HG03095 (cell line): ENCODE measurements at regions not wholly inside any gene's neighbourhood (a gene's known extent, or its start where the extent isn't known, plus 50 kb on each side); places are given as distances from the start of the nearest gene placed in this dataset.

Experiments
- ATAC-seq: cut with Tn5 transposase; IDR thresholded peaks from one replicate; pipeline ENCODE4 v1.9.1; 2021; ENCODE audit warnings: moderate library complexity; ENCODE audit not compliant: unreplicated experiment

DNA sequence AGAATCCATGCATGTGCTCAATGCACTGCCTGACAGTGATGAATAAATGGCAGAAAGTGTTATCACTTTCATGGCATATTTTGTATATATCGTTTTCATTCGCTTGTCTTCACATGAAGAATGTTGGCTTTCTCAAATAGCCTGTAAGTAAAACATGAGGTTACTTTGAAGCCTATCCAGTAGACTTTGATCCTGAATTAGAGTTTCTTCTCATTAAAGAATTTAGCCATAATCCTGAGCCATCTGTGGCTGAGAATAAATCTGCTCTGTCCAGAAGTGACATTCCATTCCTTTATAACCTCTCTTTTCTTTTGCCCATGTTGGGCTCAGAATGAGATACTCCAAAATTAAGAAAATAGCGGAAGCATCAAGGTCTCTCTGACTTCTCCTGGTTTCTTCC, 1071.7 kb upstream of the TENM4 start:
- no peak for ATAC-seq

DNA sequence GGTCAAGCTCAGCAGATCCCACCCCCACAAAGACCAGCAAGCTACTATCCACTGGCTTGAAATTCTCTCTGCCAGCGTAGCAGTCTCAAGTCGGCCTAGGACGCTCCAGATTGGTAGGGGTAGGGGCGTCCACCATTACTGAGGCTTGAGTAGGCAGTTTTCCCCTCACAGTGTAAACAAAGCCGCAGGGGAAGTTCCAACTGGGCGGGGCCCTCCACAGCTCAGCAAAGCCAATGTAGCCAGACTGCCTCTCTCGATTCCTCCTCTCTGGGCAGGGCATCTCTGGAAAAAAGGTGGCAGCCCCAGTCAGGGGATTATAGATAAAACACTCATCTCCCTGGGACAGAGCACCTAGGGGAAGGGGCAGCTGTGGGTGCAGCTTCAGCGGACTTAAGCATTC, 1064.9 kb upstream of the TENM4 start:
- ATAC-seq = no peak

DNA sequence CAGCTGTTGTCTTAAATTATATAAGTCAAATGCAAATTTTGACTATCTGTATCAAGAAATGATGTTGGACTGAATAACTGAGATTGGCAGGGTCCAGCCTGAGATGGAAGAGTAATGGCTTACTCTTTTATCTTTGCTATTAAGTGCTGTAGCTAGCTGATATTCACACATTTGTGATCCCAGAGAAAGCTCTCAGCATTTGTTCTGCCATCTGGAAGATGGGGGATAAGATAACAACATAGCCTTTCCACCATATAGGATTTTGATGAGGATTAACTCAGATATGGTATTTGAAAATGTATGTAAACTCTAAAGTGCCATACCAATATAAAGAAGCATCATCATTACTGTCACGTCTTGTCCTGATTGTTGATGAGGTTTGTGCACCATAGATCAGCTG, 1063.2 kb upstream of the TENM4 start:
- ATAC-seq = no peak

DNA sequence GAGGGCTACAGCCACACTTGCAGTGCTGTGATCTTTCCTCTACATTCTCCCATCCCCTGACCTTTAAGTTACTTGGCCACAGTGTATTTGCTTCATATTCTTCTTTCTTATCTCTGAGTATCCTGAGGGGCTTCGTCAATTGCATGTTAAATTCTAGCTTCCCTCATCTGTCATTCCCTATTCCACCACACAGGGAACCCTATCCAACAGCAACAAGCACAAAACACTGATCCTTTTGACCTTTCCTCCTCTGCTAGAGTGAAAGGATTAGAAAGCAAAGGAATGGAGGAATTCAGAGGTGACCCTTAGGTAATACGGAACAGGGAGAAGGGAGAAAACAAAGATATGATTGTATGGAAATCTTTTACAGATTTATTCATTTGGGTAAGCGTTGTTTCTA, 1061.7 kb upstream of the TENM4 start:
- ATAC-seq = no peak

DNA sequence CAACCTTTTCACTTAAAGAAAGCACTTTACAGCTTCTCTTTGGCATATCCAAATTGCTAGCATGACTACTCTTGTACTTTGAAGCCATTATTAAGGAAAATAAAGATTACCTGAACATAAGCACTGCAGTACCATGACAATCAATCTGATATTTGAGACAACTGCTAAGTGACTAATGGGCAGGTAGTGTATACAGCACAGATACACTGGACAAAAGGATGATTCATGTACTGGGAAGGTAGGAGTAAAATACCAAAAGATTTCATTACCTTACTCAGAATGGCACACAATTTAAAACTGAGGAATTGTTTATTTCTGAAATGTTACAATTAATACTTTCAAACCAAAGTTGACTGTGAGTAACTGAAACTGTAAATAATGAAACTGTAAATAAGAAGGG, 1054.3 kb upstream of the TENM4 start:
- ATAC-seq = no peak

DNA sequence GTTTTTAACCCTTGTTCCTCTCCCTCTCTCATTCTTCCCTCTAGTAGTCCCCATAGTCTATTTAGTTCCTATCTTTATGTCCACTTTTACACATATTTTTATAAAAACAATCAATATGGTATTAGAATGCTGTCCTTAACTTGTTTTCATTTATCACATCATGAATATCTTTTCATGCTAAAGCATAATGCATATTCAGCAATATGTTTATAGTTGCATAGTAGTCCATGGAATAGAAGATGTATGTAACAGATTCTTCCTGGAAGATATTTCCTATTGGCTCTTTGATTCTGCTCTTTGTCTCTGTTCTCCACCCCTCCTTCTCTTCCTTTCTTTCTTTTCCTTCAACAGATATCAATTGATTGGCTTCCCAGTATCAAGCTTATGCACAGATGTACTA, 1047.1 kb upstream of the TENM4 start:
- no peak for ATAC-seq

DNA sequence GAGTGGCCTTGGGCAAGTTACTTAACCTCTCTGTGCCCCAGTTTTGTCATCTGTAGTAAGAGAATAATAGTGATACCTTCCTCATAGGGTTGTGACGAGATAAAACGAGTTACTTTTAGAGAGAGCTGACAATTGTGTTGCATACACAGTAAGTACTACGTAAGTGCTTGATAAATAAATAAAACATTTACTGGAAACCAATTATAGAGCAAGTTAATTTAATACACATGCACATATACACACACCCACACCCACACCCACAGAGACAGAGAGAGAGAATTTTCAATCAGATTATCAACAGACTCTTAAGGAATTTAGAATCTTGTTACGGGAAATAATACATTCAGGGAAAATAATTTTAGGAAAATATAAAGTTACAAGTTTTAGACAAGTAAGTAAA, 1045.8 kb upstream of the TENM4 start:
- ATAC-seq = no peak

DNA sequence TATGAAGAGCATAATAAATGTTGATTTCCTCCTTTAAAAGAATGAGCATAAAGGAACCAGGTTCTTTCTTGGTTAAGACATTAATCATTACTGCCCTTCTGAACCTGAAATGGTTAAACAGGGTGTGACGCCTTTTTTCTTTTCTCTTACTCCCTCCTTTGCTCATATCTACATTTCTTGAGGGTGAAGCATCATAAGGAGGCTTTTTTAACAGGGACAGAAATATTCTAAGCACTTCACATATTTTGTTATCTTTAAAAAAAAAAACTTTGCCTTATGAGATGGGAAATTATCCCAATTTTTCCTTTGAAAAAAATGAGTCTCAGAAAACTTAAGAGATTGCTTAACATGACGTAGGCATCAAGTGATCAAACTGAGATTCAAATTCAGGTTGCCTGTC, 1036.3 kb upstream of the TENM4 start:
- no peak for ATAC-seq

DNA sequence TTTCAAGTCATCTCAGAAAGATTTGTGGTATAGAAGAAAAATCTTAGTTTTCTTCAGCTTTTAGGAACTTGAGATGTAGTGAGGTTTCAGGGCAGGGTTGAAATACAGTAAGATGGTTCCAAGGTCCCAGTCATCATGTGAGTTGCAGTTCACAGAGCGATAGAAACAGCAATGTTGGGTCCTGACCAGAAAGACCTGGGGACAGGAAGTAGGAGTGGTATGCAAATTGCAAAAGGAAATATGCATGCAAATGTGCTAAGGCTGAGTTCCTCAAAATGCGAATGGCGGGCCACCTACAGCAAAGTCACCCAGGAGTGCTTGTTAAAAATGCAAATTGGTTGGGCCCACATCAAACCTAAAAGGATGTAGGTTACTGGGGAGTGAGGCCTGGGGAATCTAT, 1032.7 kb upstream of the TENM4 start:
- peak; percentile 68 for ATAC-seq

DNA sequence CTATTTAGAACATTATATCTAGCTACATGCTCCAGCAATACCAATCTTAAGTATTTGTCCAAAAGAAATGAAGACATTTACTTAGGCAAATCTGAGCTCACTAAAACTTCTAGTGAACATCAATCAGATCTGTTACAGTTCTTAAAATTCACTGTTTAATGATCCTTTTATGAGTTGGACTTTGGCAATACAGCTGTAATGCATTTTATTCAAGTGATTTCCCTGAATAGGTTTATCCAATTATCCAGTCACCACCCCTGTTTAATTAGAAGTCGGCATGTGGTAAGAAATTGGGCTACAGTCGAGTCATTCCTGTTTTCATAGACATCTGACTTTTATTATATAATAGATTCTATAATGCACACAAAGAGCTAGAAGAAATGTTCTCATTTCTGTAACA, 1029.0 kb upstream of the TENM4 start:
- ATAC-seq = no peak

DNA sequence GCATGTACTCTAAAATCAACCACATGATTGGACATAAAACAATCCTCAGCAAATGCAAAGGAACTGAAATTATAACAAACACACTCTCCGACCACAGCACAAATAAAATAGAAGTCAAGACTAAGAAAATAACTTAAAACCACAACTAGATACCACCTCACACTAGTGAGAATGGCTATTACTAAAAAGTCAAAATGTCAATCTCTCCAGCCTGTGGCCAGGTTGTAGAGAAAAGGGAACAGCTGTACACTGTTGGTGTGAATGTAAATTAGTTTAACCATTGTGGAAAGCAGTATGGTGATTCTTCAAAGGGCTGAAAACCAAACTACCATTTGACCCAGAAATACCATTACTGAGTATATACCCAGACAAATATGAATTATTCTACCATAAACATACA, 1025.7 kb upstream of the TENM4 start:
- no peak for ATAC-seq

DNA sequence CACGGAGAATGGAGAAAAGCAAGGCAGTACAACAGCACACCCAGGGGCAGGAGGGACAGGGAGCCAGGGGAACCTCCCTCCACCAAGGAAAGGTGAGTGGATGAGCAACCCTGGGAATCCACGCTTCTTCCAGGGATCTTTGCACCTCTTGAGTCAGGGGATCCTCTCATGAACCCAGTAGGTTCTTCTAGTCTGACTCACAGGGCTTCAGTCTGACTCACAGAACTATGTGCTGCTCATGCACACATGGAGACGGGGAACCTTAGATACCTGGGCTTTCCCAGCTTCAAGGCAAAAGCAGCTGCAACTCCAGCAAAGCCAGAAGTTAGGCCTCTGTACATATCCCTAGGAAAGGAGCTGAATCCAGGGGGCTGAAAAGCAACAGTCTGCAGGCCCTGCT, 1021.4 kb upstream of the TENM4 start:
- no peak for ATAC-seq

DNA sequence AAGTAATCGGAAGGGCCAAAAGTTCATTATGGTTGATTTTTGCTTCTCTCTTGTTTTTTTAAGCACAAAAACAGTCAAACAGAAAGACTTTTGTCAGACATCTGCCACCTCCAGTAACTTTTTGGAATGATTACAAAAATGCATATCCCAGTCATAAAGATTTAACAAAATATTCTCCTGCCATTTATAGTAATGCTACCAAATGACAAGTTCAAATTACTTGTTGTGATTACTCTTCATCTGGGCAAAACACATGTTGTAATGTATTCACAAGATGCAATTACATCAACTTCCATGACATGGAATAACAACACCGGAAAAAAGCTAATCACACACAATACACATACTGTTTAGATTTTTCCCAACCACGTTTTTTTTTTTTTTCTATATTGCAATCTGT, 1017.5 kb upstream of the TENM4 start:
- no peak for ATAC-seq

DNA sequence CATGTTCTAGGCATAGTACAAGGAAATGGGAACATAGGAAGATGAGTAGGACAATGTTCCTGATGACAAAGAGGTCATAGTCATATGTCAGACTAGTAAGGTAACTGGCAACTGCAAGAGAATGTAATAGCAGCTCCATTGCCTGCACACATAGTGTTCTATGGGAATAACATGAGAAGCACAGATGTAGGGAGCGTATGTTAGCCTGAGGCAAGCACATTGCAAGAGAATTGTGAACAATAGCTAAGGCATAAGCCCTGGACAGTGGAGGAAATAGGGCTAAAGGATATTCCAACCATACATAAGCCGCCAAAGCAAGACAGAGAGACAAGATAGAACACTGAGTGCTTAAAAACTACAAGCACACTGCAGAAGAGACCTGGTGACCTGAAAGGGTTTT, 1017.0 kb upstream of the TENM4 start:
- ATAC-seq = no peak

DNA sequence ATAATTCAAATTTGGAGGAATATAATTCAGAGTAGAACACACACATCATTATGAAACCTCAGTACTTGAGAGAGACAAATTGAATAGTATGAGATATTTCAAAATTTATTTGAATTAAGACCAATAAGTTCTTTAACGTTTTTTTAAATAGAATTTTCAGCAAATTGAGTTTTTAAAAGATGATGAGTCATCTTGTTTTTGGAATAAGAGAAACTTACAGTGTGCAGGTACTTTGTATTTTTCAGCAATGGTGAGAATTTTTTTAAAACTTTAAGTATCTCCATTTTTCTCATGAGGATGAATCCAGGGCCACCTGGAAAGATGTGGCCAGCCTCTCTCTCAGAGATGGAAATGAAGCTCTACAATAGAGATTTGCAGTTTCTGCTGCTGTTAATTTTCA, 1015.0 kb upstream of the TENM4 start:
- ATAC-seq = no peak

DNA sequence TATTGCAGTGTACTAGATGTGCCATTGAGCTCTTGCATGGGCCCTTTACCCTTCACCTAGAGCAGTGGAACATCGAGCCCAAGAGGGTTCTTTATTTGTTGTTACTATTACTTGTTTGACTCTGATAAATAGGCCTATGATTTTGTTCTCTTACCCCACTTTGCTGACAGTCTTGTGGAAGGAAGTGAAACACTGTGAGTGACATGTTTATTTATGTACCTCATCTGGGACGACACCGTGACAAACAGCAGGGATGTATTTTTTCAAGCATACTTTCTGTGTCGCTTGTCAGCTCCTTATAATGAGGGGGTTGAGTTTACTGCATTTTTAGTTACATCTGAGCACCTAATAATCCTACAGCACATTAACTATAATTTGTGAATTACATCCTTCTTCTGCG, 1010.3 kb upstream of the TENM4 start:
- ATAC-seq = no peak

DNA sequence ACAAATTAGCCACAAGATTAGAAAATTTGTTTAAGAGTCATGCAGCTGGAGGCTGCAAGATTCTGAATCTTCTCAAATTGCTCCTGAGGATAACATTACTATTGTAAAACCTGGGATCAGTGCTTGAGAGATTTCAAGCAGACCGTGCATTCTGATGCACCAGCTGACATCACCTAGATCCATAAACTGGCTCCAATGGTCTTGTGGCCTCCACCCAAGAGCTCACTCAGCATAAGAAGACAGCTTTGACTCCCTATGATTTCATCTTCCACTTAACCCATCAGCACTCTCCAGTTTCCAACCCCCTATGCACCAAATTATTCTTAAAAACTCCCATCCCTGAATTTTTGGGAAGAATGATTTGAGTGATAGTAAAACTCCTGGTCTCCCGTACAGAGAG, 1007.9 kb upstream of the TENM4 start:
- ATAC-seq = no peak

DNA sequence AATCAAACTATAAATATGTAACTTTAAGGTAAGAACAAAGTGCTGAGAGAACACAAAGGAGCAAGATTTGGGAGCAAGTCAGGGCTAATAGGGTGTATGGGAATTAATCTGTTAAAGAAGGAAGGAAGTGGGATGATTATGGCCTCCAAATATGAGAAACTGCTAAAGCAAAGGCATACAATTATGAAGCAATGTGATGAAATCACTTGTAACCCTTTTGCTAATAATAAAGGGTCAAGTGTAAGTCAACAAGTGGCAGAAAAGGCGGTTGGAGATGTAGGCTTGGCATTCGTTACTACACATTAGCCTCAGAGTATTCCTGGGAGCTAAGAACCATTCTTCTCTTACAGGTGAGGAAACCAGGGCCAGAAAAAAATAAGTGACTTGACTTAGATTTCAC, 1002.3 kb upstream of the TENM4 start:
- ATAC-seq = no peak

DNA sequence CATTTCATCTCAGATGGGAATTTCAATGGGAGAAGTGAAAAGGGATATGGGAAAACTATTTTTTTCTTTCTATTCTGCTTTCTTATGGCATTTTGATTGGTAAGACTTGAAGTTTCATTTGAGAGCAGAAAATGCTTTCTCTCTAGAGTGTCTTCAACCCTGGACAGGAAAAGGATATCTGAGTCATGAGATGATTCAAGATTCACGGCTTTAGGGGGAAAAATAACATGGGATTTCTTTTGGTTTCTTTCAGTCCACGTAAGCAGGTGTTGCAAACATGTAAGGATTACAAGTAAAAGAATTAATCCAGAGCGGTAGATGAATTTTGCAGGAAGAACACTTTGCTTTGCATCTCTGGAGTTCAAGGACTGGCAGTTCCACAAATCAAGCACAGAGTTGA, 1001.0 kb upstream of the TENM4 start:
- no peak for ATAC-seq

DNA sequence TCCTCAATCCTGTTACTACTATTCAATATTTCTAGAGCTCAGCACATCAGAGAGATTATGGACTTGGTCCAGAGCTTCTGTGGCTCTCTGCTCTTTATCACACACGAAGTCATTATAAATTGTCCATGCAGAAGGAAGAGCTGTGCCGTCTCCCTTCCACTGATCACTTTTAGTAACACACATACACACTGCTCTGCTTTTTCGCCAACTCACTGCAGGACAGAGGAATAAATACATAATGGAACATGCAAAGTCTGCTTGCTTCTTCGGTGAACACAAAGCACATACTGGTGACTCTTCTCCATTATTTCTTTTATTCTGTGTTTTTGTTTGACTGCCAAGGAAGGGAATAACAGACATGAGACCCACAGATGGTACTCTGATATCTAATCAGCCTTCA, 1000.0 kb upstream of the TENM4 start:
- no peak for ATAC-seq

DNA sequence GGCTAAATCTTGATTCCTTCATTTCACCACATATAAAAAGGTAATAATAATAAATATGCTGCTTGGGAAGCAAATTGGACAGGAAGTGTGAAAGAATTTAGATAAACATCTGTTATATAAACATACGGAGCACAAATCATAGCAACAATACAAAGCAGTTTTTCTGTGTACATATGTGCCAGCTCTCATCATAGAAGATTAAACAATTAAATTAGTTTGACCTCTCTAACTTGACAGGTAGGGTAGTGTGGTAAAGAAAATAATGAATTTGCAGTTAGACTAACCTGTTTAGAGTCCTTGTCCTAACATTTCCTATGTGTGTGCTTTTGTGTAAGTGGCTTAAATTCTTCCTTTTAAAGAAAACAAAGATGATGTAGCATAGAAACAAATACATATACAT, 995.7 kb upstream of the TENM4 start:
- no peak for ATAC-seq

DNA sequence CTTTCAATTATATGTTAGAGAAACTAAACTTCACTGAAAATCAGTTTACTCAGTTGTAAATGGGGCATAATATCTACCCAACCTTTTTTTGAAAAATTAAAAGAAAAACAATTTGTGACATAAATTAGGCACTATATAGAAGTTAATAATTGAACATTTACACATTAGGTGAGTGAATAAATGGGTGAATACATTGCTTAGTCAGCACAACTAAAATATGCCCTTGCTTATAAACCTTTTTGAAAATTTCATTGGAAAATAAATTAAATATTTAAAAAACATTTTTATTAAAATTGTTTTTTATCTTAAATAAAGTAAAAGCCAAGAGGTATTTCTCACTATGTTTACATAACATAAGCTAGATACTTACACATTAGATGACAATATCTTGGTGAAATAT, 994.5 kb upstream of the TENM4 start:
- no peak for ATAC-seq

DNA sequence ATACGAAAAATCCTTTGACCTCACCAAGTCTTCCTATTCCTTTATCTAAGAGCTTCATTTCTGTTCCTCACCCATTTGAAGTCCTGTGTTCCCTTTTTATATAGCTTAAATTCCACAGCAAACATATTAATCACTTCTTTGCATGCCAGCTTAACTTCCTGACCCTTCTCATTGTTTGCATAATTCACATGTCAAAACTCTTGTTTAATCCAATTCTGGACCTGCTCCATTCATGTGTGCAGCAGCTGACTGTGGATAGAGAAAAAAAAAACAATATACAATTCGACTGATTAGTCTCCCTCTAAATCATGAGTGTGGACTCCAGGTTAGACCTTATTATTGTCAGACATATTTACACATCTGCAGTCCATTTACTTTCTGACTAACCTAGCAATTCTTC, 991.2 kb upstream of the TENM4 start:
- no peak for ATAC-seq

DNA sequence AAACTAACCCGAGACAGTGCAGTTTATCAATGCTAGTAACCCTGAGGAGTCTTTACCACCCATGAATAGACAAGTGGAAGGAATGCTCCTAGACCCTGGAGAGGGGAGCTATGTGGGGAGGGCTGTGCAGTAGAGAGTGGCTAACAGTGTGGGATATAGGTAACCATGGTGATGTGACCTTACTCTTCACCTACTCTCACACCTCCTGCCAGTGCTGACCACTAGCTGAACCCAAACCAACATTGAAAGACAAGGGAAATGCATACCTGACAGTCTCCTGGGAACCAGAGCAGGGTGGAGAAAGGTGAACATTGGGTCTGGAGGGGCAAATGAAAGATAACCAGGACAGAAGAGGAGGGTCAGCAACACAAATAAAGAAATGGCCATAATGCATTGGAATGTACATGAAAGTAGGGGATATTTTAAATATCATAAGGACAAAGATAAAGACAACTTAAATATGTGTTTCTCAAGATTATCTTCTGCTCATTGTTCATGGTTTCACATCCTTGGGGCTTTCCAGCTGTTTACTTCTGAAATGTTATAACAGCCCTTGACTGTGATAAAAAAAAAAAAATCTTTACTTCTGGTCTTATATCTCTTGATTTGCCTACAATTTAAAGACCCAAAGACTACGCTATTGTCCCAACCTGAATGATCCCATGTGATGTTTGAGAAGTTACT, 983.3 kb upstream of the TENM4 start:
- no peak for ATAC-seq
